Mucosa of rectum (tissue), 2 donors: ENCODE measurements at regions not wholly inside any gene's neighbourhood (a gene's known extent, or its start where the extent isn't known, plus 50 kb on each side); places are given as distances from the start of the nearest gene placed in this dataset.

ENCODE experiments used
- H3K27ac ChIP-seq, 2 donors: one replicate each; pipeline ENCODE4 v1.7.0; 2013; ENCODE audit warnings: inconsistent platforms in 2 of 2, low read depth in 2 of 2, low read length in 2 of 2
- H3K27me3 ChIP-seq, 2 donors: one replicate each; pipeline ENCODE4 v1.7.0; 2013; ENCODE audit warnings: low read length in 2 of 2; ENCODE audit not compliant: control insufficient read depth in 2 of 2, insufficient read depth in 2 of 2
- H3K36me3 ChIP-seq, 2 donors: one replicate each; pipeline ENCODE4 v1.7.0; 2013; ENCODE audit warnings: low read length in 2 of 2; ENCODE audit not compliant: control insufficient read depth in 2 of 2, insufficient read depth in 2 of 2
- H3K4me1 ChIP-seq, 2 donors: one replicate each; pipeline ENCODE4 v1.7.0; 2013; ENCODE audit warnings: low read length in 2 of 2, mild to moderate bottlenecking in 1 of 2; ENCODE audit not compliant: control insufficient read depth in 2 of 2, insufficient read depth in 2 of 2
- H3K4me3 ChIP-seq, 2 donors: one replicate each; pipeline ENCODE4 v1.7.0; 2013; ENCODE audit warnings: low read length in 2 of 2
- H3K9ac ChIP-seq, 2 donors: one replicate each; pipeline ENCODE4 v1.7.0; 2013; ENCODE audit warnings: low read length in 2 of 2, low read depth in 1 of 2, mild to moderate bottlenecking in 1 of 2
- H3K9me3 ChIP-seq, 2 donors: one replicate each; pipeline ENCODE4 v1.7.0; 2013; ENCODE audit warnings: low read length in 2 of 2; ENCODE audit not compliant: control insufficient read depth in 2 of 2
- donor health status: healthy.
- donor health status: Normal muscosa, but diverticular disease.

- no peaks in the 10 kb centered on the region for H3K9me3 ChIP-seq
- no peak overlapping the region for H3K4me3 ChIP-seq
- H3K27me3 ChIP-seq: no peaks in the 10 kb centered on the region
- no peaks in the 10 kb centered on the region for H3K36me3 ChIP-seq
- no peak overlapping the region for H3K27ac ChIP-seq
- no peaks in the 10 kb centered on the region for H3K4me1 ChIP-seq
- no peak overlapping the region for H3K9ac ChIP-seq
Measured at GRCh38 chr9:23542927-23543326, 283.1 kb downstream of the ELAVL2 start.

GRCh38 chr9:23543419-23543818, 282.6 kb downstream of the ELAVL2 start:
- no peak overlapping the region for H3K27ac ChIP-seq
- no peaks in the 10 kb centered on the region for H3K27me3 ChIP-seq
- no peak overlapping the region for H3K9ac ChIP-seq
- H3K36me3 ChIP-seq: no peaks in the 10 kb centered on the region
- H3K4me1 ChIP-seq: no peaks in the 10 kb centered on the region
- no peak overlapping the region for H3K4me3 ChIP-seq
- no peaks in the 10 kb centered on the region for H3K9me3 ChIP-seq

GRCh38 chr9:23545728-23546127, 280.3 kb downstream of the ELAVL2 start:
- H3K9ac ChIP-seq: no peak overlapping the region
- no peaks in the 10 kb centered on the region for H3K9me3 ChIP-seq
- H3K4me1 ChIP-seq: no peaks in the 10 kb centered on the region
- no peak overlapping the region for H3K27ac ChIP-seq
- H3K4me3 ChIP-seq: no peak overlapping the region
- H3K27me3 ChIP-seq: no peaks in the 10 kb centered on the region
- no peaks in the 10 kb centered on the region for H3K36me3 ChIP-seq

- Histone ChIP-seq H3K4me1 (peaks cover 0 to 2% of the 10 kb centered on the region in 2 donors), H3K9ac (no peak overlapping the region), H3K27me3 (no peaks in the 10 kb centered on the region), H3K4me3 (no peak overlapping the region), H3K27ac (no peak overlapping the region), H3K36me3 (no peaks in the 10 kb centered on the region), H3K9me3 (no peaks in the 10 kb centered on the region)
Measured at GRCh38 chr9:23551311-23551721, 274.7 kb downstream of the ELAVL2 start.

DNA sequence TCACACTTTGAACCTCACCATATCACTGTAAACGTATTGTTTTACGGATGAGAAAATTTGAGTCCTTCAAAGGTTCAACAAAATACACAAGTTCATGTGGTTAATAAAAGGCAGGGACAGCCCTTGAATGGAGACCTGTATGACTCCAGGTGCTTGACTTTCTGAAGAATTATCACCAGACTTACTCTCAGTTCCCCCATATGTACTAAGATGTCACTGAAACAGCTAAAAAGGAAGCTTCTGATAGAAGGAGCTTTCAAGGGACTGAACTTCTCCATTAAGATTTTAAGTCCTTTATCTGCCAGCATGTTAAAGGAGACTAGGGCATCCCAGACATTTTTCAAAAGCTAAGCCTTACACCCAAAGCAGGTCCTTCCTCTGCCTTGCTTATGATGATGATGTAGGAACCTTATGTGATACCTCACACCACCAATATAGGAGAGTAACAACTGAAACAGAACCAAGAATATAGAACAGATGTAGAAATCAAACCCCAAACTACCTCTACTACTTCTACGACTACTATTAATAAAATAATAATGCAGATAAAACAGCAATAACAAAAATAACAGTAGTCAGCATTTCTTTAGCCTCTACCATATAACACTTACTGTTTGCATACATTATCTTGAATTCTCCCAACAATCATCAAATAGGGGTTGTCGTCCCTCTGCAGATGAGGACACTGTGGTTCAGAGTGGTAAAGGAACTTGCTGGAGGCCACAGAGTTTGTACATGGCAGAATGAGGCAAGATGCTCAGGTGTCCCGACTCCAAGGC, 273.9 kb downstream of the ELAVL2 start:
- Histone ChIP-seq H3K9ac (no peak overlapping the region), H3K27me3 (no peaks in the 10 kb centered on the region), H3K4me1 (peaks cover 0 to 2% of the 10 kb centered on the region in 2 donors), H3K36me3 (no peaks in the 10 kb centered on the region), H3K27ac (no peak overlapping the region), H3K4me3 (no peak overlapping the region), H3K9me3 (no peaks in the 10 kb centered on the region)

DNA sequence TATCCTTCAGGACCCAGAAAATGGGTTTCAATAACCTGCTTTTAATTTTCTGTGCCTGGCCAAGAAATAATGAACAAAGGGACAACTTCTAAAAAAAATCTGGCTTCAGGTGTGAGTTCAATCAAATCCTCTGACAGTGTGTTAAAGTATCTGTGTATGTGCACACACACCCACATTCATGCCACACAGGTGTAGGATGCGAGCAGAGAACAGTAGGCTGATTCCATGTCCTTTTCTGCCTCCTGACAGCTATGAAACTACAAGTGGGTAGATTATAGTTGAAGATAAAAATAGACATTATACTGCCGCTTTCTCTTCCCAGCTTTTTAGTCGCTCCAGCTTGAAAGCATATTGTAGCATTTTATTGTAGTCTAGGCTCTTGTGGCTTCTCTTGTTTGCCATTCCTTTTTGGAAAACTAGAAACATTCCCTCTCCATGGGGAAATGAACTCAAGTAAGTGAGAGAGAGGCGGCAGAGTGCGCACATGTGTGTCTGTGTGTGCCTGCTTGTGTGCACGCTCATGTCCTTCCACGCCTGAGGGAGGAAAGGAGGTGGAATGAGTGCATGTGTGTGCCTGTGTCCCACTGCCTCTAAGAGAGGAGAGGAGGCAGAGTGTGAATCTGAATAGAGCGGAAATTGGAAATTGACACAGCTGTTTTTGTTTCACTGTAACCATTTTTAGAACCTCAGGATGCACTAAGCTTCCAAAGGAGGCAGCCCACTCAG, 273.0 kb downstream of the ELAVL2 start:
- peaks cover 0 to 2% of the 10 kb centered on the region in 2 donors for H3K4me1 ChIP-seq
- H3K4me3 ChIP-seq: no peak overlapping the region
- no peaks in the 10 kb centered on the region for H3K9me3 ChIP-seq

GRCh38 chr9:23554686-23555085, 271.4 kb downstream of the ELAVL2 start:
- H3K9me3 ChIP-seq: no peaks in the 10 kb centered on the region
- H3K27me3 ChIP-seq: no peaks in the 10 kb centered on the region
- no peaks in the 10 kb centered on the region for H3K36me3 ChIP-seq
- peaks cover 0 to 2% of the 10 kb centered on the region in 2 donors for H3K4me1 ChIP-seq
- no peak overlapping the region for H3K9ac ChIP-seq
- no peak overlapping the region for H3K4me3 ChIP-seq
- no peak overlapping the region for H3K27ac ChIP-seq

More for the DNA sequence above, 273.0 kb downstream of the ELAVL2 start:
- H3K9ac ChIP-seq: no peak overlapping the region
- H3K27me3 ChIP-seq: no peaks in the 10 kb centered on the region
- no peak overlapping the region for H3K27ac ChIP-seq
- H3K36me3 ChIP-seq: no peaks in the 10 kb centered on the region

DNA sequence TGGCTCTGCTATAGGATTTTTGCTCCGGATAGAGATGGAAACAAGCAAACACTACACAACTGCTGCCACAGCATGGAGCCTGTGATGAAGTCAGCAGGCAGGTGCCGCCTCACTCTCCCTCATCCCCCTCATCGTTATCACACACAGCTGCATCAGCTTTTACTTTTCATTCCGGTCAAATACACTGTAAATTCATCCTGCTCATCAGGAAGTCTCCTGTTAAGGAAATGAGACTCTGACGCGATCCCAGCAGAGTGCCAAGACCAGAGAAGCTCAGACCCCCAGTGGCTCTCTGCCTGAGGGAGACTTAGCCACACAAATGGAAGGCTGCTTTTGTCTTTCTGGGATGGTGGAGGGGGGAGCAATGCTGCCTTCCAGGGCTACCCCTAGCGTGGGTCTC, 270.2 kb downstream of the ELAVL2 start:
- H3K4me3 ChIP-seq: no peak overlapping the region
- H3K9me3 ChIP-seq: no peaks in the 10 kb centered on the region
- no peak overlapping the region for H3K27ac ChIP-seq
- H3K4me1 ChIP-seq: peaks cover 0 to 2% of the 10 kb centered on the region in 2 donors
- no peaks in the 10 kb centered on the region for H3K27me3 ChIP-seq
- no peaks in the 10 kb centered on the region for H3K36me3 ChIP-seq
- no peak overlapping the region for H3K9ac ChIP-seq

DNA sequence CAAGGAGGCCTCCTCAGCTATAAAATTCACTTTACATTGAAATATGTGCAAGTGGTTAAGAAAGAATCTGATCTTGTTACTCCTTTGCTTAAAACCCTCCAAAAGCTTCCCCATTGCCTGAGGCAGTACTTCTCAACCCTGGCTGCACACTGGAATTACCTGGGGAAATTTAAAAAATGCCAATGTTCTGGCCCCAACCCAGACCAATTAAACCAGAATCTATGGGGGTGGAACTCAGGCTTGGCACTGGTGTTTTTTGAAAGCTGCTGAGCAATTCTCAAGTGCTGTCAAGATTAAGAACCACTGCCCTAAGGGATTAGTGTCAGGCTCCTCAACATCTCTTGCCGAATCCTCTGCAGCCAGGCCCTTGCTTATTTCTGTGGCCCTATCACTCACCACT, 269.6 kb downstream of the ELAVL2 start:
- Histone ChIP-seq H3K4me1 (peaks cover 0 to 2% of the 10 kb centered on the region in 2 donors), H3K27me3 (no peaks in the 10 kb centered on the region), H3K9me3 (no peaks in the 10 kb centered on the region), H3K27ac (no peak overlapping the region), H3K9ac (no peak overlapping the region), H3K36me3 (no peaks in the 10 kb centered on the region), H3K4me3 (no peak overlapping the region)

DNA sequence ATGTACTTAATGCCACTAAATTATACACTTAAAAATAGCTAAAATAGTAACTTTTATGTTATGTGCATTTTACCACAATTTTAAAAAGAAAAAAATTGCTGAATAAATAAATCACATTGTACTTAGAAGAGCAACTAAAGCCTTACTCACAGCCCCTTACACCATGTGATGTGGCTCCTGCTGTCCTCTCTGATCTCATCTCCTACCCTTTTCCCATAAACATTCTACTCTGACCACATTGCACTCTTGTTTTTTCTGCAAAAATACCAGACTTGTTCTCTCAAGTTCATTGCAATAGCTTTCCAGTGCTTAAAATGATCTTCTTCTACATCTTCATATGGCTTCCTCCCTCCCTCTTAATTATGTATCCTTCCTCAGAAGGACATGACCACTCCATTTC, 268.4 kb downstream of the ELAVL2 start:
- Histone ChIP-seq H3K4me3 (no peak overlapping the region), H3K27me3 (no peaks in the 10 kb centered on the region), H3K9ac (no peak overlapping the region), H3K4me1 (no peaks in the 10 kb centered on the region), H3K36me3 (no peaks in the 10 kb centered on the region), H3K27ac (no peak overlapping the region), H3K9me3 (no peaks in the 10 kb centered on the region)
